Ascending aorta (tissue), 2 donors: ENCODE measurements at regions not wholly inside any gene's neighbourhood (a gene's known extent, or its start where the extent isn't known, plus 50 kb on each side); places are given as distances from the start of the nearest gene placed in this dataset.

Experiments
- DNase-seq, 2 donors: peaks; one replicate each; pipeline ENCODE4 v3.0.0-alpha.2; 2019; ENCODE audit warnings: low spot score in 2 of 2
- H3K27ac ChIP-seq, 2 donors: fragments of 200-600 bp; sonication (generic); one replicate each; pipeline ENCODE4 v1.5.1; 2016 to 2017; ENCODE audit warnings: mild to moderate bottlenecking in 1 of 2
- H3K27me3 ChIP-seq: fragments of 200-600 bp; sonication (generic); one replicate; pipeline ENCODE4 v1.5.1; 2017
- H3K36me3 ChIP-seq, 2 donors: fragments of 200-600 bp; sonication (generic); one replicate each; pipeline ENCODE4 v1.5.1; 2016
- H3K4me1 ChIP-seq, 2 donors: fragments of 200-600 bp; sonication (generic); one replicate each; pipeline ENCODE4 v1.5.1; 2016 to 2017; ENCODE audit warnings: mild to moderate bottlenecking in 1 of 2
- H3K4me3 ChIP-seq, 2 donors: fragments of 200-600 bp; sonication (generic); one replicate each; pipeline ENCODE4 v1.5.1; 2016 to 2017; ENCODE audit warnings: mild to moderate bottlenecking in 1 of 2
- H3K9me3 ChIP-seq, 2 donors: fragments of 200-600 bp; sonication (generic); one replicate each; pipeline ENCODE4 v1.5.1; 2016
- intact Hi-C: fragments of 100-400 bp; cut with DNase I; formaldehyde crosslinking; loops from one replicate; pipeline ENCODE4 v1.15.1; 2023
- TF ChIP-seq, protein P1 (sequence below), 3 experiments: fragments of 200-600 bp in 2 of 3; fragments of 450-650 bp in 1 of 3; sonication (generic) in 2 of 3; IDR thresholded peaks; one replicate each; pipeline ENCODE4 v1.5.1; 2016 to 2019; ENCODE audit warnings: antibody characterized with exemption in 3 of 3, mild to moderate bottlenecking in 1 of 3, moderate library complexity in 1 of 3

DNA sequence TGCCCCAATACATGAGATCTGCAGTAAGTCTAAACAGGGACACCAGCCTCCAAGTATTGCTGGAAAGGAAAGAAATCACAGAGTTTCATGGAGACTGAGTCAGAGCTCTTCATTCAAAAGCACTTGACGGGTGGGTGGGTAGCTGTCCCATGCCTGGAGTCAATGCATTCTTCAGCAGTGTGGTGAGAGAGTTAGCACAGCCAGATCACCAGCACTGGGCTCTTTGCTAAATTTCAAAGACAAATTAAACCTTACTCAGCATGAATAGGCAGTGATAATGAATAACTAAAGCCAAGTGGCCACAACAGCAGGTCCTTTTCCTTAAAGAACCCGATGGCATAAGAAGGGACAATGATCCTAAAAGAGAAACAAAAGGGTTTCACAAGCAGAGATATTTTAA is 192.4 kb downstream of the ACTL7B start:
- H3K36me3 ChIP-seq = no peaks in the 10 kb centered on the region
- TF ChIP-seq, protein P1, sequence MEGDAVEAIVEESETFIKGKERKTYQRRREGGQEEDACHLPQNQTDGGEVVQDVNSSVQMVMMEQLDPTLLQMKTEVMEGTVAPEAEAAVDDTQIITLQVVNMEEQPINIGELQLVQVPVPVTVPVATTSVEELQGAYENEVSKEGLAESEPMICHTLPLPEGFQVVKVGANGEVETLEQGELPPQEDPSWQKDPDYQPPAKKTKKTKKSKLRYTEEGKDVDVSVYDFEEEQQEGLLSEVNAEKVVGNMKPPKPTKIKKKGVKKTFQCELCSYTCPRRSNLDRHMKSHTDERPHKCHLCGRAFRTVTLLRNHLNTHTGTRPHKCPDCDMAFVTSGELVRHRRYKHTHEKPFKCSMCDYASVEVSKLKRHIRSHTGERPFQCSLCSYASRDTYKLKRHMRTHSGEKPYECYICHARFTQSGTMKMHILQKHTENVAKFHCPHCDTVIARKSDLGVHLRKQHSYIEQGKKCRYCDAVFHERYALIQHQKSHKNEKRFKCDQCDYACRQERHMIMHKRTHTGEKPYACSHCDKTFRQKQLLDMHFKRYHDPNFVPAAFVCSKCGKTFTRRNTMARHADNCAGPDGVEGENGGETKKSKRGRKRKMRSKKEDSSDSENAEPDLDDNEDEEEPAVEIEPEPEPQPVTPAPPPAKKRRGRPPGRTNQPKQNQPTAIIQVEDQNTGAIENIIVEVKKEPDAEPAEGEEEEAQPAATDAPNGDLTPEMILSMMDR (IDR thresholded peaks at IDR 0.05) = no peak
- peaks cover 0 to 10% of the 10 kb centered on the region in 2 donors for H3K9me3 ChIP-seq
- H3K4me3 ChIP-seq = no peak overlapping the region
- no peak overlapping the region for H3K27ac ChIP-seq
- H3K4me1 ChIP-seq = no peaks in the 10 kb centered on the region
- H3K27me3 ChIP-seq = no peaks in the 10 kb centered on the region
- no peak for DNase-seq
- intact Hi-C loops = no loop called here

DNA sequence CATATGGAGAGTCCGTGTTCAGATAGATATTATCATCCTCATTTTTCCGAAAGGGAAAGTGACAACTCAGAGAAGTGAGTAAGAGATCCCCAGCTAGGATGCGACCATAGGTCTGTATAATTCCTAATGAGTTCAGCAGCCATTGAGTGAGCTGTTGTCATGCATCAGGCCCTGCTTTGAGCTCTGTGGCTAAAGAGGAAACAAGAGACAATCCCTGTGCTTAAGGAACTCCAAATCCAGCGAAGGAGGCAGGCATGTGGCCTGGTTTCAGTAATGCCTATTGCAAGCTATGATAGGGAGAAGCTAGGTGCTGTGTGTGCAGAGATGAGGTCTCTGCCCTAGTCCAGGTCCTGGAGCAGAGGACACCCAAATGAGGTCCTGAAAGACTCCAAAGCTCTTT is 192.8 kb downstream of the ACTL7B start:
- H3K4me1 ChIP-seq = no peaks in the 10 kb centered on the region
- intact Hi-C loops = no loop called here
- TF ChIP-seq, protein P1 (IDR thresholded peaks at IDR 0.05) = no peak
- no peaks in the 10 kb centered on the region for H3K36me3 ChIP-seq
- no peak overlapping the region for H3K4me3 ChIP-seq
- no peak overlapping the region for H3K27ac ChIP-seq
- no peaks in the 10 kb centered on the region for H3K27me3 ChIP-seq
- peaks cover 0 to 10% of the 10 kb centered on the region in 2 donors for H3K9me3 ChIP-seq
- DNase-seq = no peak

DNA sequence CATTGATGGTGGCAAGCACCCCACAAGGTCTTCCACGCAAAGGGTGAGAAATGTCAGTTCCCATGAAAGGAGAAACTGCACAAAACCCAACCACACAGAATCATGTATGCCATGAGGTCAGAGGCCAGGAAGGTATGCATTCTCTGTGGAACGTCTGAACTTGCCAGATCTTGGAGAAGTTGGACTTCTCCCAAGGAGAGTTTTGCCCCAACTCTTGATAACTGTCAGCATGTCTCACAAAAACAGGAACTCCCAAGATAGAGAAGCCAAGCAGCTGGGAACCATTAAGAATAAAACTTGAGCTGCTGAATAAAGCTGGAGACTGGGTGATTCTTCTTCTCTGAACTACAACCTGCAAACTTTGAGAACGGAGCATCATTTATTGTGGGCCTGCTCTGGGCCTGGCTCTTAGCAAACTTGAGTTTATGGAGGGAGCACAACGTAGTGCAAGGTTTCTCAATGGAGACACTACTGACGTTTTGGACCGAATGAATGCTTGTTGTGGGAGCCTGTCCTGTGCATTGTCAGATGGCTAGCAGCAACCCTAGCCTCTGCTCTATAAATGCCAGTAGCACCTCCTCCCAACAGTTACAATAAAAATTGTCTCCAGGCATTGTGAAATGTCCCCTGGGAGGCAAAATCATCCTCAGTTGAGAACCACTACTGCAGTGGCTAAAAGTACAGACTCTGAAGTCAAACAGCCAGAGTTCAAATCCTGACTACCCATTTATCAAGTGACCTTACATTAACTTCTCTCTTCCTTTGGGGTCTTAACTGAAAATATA is 193.5 kb downstream of the ACTL7B start:
- intact Hi-C loops = no loop called here

DNA sequence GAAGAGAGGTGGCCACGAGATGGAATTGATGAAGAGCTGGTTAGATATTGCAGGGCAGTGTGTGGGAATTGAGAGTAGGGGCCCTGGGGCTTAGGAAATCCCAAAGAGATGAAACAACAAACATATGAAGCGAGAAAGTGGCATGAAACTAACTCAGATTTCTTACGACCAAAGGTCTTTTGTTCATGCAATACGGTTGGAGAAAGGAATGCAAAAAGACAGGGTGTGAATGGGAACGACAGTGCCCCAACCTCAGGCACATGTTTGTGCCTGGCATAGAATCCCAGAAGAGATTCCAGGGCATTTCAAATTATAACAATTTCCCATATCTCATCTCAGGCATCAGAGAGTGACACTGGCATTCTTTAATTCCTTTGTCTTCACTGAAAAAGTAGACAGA is 199.2 kb downstream of the ACTL7B start:
- TF ChIP-seq, protein P1 (IDR thresholded peaks at IDR 0.05) = no peak
- intact Hi-C loops = no loop called here
- no peak for DNase-seq

More for the DNA sequence above, 193.5 kb downstream of the ACTL7B start:
- Histone ChIP-seq H3K9me3 (peaks cover 0 to 10% of the 10 kb centered on the region in 2 donors), H3K36me3 (no peaks in the 10 kb centered on the region), H3K4me1 (no peaks in the 10 kb centered on the region), H3K27me3 (no peaks in the 10 kb centered on the region), H3K4me3 (no peak overlapping the region), H3K27ac (no peak overlapping the region)
- TF ChIP-seq, protein P1 (IDR thresholded peaks at IDR 0.05) = no peak
- no peak for DNase-seq

DNA sequence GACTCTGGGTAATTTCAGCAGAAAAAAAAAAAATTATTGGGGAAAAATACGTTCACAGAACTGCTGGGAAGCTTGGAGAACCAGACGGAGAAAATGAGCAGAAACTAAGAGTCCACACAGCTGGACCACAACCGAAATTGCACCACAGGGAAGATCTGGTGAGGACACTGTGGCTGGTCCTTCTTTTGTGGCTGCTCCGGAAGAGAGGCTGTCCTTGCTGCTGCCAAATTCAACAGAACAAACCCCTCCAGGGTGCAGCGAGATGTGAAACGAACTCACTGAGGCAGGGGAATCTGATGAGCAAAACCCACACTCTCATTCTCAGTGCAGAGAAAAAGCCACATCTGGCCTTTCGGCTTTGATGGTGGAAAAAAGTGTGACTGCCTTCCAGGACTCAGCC is 200.0 kb downstream of the ACTL7B start:
- Histone ChIP-seq H3K4me1 (no peaks in the 10 kb centered on the region), H3K27ac (no peak overlapping the region), H3K27me3 (no peaks in the 10 kb centered on the region), H3K4me3 (no peak overlapping the region), H3K9me3 (peaks cover 0 to 10% of the 10 kb centered on the region in 2 donors), H3K36me3 (no peaks in the 10 kb centered on the region)
- TF ChIP-seq, protein P1 (IDR thresholded peaks at IDR 0.05) = no peak
- DNase-seq = no peak
- intact Hi-C loops = no loop called here

More for the DNA sequence above, 199.2 kb downstream of the ACTL7B start:
- Histone ChIP-seq H3K27ac (no peak overlapping the region), H3K36me3 (no peaks in the 10 kb centered on the region), H3K9me3 (peaks cover 0 to 10% of the 10 kb centered on the region in 2 donors), H3K4me3 (no peak overlapping the region), H3K27me3 (no peaks in the 10 kb centered on the region), H3K4me1 (no peaks in the 10 kb centered on the region)
